ENCODE measurements at regions not wholly inside any gene's neighbourhood (a gene's known extent, or its start where the extent isn't known, plus 50 kb on each side); places are given as distances from the start of the nearest gene placed in this dataset.
"Not testable (repeated sequence)": the region's sequence is repeated elsewhere in the genome, so short reads cannot be mapped to it uniquely, and the experiment has no call there.

DNA sequence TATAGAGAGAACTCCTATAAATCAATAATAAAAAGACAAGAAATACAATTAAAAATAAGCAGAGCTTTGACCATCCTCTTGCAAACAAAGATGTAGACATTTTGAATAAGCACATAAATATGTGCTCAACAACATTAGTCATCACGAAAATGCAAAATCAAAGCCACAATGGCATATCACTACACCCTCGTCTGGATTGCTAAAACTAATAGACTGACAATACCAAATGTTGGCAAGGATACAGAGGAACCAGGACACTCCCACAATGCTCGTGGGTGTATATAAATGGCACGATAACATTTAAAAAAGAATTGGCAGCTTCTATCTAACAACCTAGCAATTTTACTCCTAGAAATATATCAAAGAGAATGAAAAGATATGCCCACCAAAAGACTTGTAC, 530.8 kb downstream of the HAPSTR1 start:
- no peak for ATAC-seq
- intact Hi-C loops (cut with DNase I), result no loop called here
- DNase-seq, result no peak

DNA sequence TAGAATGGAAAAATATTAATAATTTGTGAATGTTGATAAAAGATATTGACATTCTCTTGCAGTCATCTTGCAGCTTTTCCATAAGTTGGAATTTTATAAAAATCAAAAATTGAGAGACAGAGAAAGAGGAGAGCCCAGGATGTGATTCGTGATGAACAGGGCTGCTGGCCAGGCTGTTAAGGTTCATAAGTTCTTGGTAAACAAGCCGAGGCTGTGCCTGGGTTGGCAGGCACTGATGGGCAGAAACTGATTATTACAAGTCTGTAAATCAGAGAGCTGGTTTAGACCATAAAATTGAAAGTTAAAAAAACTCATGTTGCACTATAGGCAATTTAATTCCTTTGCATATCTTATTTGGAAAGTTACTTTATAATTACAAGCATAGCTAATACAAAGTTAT, 533.7 kb downstream of the HAPSTR1 start:
- DNase-seq (no peak), ATAC-seq (no peak)
- intact Hi-C loops (cut with DNase I), result no loop called here

DNA sequence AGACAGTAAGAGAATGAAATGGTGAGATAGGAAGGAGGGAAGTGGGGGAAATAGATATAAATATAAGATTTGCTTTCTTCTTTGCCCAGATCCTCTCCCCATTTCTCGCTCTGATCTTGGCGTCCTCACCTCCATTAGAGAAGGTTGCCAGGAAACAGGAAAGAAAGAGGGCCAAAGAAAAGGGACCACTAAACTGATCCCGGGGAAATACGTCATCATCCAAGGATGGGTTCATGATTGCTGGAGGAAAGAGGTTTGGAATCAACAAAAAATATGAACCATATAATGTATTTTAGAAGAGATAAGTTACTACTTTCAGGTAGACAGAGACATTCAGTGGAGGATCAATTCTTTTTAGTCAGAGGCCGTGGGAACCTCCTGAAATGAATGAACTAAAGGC, 536.0 kb downstream of the HAPSTR1 start:
- no peak for DNase-seq
- no peak for ATAC-seq
- intact Hi-C loops (cut with DNase I), result no loop called here

DNA sequence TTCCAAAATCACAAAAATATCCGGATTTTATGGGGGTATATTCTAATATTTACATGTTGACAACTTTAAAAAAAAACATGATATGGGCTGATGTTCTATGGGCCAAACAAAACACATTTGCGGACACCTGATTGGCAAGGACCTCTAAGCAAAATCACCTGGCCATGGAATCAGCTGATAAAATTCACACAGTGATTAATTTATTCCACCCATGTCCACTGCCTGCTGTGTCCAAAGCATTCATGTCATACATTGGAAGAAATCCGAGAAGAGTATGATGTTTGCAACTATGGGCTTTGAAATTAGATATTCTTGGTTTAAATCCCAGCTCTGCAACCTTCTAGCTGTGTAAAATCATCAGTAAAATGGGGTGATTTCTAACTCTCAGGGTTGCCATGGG, 538.7 kb downstream of the HAPSTR1 start:
- no peak for DNase-seq
- no peak for ATAC-seq
- intact Hi-C loops (cut with DNase I), result no loop called here

DNA sequence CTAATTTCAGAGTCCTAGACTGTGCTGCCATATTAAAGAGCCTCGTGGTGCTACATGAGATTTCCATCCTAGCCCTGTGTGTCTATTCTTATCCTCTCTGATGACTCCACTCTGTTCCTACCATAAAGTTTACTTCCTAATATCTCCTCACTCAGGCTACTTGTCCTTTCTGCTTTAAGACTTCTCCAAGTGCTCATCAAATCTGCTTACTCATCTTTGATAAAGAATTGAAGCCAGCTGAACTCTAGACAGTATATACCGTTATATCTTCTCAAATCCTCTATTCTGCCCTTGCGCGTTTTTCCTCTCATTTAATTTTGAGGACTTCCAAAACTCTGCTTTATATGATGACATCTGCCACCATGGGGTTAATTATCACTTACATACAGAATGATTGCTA, 539.5 kb downstream of the HAPSTR1 start:
- ATAC-seq (no peak), DNase-seq (no peak)
- intact Hi-C loops (cut with DNase I), result no loop called here

DNA sequence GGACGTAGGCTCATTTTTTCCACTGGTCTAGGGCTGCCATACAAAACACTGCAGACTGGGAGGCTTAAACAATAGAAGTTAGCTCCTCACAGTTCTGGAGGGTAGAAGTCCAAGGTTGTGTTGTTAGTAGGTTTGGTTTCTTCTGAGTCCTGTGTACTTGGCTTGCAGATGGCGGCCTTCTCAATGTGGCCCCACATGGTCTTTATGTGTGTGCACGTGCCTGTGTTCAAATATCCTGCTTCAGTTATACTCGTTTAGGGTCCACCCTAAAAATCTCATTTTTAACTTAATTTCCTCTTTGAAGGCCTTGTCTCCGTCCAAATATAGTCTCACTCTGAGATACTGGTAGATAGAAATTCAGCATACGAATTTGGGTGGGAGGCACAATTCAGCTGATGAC, 542.4 kb downstream of the HAPSTR1 start:
- DNase-seq, result no peak
- ATAC-seq, result no peak
- intact Hi-C loops (cut with DNase I), result no loop called here

DNA sequence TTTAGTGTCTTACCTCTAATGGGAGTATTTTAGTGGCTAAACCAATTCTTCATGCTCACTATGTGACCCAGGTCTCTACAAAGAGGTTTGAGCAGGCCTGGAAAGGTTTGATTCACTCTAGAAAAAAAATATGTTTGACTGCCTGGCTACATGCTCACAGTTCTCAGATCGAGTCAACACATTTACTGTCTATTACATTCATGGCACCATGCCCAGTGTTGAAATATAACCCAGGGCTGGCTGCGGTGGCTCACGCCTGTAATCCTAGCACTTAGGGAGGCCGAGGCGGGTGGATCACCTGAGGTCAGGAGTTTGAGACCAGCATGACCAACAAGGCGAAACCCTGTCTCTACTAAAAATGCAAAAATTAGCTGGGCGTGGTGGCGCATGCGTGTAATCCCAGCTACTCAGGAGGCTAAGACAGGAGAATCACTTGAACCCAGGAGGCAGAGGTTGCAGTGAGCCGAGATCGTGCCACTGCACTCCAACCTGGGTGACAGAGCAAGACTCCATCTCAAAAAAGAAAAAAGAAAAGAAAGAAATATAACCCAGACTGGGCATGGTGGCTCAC, 543.8 kb downstream of the HAPSTR1 start:
- DNase-seq; intact Hi-C loops (cut with DNase I); ATAC-seq: not testable (repeated sequence)

DNA sequence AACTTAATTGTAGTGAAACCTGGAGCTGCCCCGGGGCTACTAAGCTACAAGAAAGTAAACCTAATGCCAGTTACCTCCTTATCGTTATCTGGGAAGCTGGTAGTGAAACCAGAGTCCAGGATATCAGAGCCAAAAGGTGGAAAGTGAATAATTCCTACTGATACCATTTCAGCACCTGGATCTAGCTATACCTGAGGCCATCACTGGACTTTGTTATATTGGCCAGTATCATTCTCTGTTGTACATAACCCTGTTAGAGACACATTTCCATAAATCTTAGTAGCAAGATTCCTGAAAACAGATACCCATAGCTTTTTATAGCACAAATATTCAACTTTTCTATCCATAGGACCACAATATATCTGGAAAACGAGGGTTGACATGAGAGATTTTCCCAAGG, 538.0 kb downstream of the GRIN2A start:
- DNase-seq (no peak), ATAC-seq (no peak)
- intact Hi-C loops (cut with DNase I), result loop anchor here in 1 of 2 donors (10.0 kb wide), 1 partner anchor 541 kb away; the partner anchor contains the start of gene GRIN2A

DNA sequence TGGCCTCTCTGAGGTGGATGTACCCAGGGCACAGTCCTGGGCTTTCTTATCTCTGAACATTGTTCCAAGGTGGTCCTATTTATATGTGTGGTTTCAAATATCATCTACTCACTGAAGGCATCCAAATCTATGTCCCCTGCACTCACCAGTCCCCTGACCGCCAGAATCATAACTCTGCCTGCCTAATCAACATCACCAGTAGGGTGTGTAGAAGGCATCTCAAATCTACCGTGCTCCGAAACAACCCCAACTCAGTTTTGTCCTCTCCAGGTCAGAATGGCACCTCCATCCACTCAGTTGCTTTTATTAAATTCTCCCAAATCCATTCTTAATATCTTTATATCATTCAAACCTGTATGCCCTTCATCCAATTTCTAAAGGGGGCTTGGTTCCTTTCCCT, 536.3 kb downstream of the GRIN2A start:
- intact Hi-C loops (cut with DNase I), result loop anchor here (5.0 to 10.0 kb wide), 2 partner anchors 536 to 539 kb away; partner anchors contain the start of gene GRIN2A (in 2 of the 2)
- no peak for ATAC-seq
- DNase-seq, result no peak

DNA sequence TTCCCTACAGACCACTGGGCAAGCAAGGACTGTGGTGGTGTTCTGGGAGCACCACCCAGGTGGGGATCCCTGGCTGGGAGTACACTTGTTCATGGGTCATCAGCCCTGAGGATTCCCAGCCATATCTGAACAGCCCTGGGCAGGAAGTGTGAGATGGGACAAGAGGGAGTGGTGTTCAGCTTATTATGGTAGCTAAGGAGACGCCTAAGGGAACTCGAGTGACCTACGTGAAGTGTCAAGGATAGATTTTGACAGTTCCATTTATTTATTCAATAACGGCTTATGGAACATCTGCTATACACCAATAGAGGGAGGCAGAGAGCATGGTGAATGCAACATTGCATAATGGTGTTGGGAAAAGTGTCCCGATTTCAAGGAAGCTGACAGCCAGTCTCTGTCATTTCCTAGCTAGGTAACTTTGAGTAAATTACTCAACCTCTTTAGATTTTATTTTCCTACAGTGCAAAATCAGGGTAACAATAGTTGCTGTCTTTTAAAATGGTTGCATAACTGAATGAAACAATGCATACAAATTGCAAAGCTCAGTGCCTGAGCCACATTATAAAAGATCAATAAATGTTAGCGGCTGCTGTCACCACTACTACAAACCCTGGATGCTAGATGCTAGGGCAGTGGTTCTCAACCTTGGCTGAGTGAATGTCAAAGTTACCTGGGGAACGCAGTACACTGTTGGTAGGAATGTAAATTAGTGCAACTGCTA, 534.1 kb downstream of the GRIN2A start:
- intact Hi-C loops (cut with DNase I), result loop anchor here (5.0 to 10.0 kb wide), 2 partner anchors 534 to 537 kb away; partner anchors contain the start of gene GRIN2A (in 2 of the 2)
- ATAC-seq (peak; percentile 53 to 77), DNase-seq (no peak)

DNA sequence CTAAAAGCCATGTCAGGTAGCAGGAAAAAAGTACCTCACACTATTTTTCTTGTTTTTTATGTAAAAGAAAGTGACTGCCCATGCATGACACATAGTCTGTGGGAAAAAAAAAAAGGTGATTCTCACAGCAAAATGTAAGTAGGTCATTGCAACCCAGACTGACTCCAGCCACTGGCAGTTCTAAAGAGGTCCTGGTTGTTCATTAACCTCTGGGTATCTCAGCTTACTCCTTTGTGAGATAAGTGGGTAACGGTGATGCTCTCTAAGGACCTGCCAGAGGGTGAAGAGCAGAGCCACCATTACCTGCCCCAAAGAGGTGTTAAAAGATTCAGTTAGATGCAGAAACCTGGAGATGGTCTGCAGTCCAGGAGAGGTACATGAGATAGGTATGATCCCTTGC, 531.9 kb downstream of the GRIN2A start:
- DNase-seq (no peak), ATAC-seq (no peak)
- intact Hi-C loops (cut with DNase I), result no loop called here

DNA sequence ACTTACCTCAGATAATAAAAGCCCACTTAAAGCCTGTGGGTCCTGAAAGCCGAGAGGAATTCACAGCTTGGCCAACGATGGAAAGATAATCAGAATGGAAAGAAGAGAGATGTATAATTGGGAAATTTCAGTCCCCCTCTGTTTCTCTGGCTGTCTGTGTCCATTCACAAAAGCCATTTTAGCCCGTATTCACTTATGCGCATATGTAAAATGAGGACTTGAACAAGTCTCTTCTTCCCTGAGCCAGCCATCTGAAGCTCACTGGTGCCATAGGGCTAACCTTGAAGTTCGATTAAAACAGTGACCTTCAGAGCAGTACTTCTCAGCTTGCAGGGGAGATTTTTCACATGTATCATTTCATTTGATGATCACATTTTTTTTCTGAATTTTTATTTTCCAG, 527.2 kb downstream of the GRIN2A start:
- intact Hi-C loops (cut with DNase I), result no loop called here
- ATAC-seq, result no peak
- no peak for DNase-seq

DNA sequence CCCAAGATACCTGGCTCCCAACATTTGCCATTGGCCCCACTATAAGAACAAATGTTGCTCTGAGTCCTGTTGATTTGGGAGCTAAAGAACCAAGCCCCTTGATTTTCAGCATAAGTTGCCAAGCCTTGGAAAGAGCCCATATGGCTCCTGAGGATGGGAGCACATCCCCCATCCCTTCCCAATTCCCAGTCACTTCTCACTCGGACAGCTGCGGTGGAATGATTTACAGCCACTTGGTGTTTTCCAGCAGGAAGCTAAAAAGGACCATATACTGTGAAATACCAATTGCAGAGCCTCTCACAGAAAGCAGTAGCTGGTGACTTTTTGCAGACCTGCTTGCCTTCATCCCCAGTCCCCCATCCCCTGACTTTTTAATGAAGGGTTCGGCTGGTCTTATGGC, 524.6 kb downstream of the GRIN2A start:
- DNase-seq, result no peak
- no peak for ATAC-seq
- intact Hi-C loops (cut with DNase I), result no loop called here

DNA sequence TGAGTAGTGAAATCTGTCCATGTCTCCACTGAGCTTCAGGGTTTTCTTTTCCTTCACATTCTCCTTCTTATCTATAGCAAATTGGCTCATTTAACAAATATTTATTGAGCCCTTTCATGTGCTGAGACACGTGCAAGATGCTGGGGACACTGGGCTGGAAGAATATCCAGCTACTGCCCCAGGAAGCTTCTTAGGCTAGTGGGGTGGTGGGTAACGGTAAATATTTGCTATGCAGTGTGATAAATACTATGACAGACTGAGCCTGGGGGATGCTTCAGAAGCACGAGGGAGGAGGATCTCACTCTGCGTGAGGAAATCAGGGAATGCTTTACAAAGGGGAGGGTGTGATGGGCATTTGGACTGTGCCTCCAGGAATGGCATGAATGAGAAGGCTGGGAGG, 524.1 kb downstream of the GRIN2A start:
- DNase-seq (no peak), ATAC-seq (no peak)
- intact Hi-C loops (cut with DNase I), result no loop called here

DNA sequence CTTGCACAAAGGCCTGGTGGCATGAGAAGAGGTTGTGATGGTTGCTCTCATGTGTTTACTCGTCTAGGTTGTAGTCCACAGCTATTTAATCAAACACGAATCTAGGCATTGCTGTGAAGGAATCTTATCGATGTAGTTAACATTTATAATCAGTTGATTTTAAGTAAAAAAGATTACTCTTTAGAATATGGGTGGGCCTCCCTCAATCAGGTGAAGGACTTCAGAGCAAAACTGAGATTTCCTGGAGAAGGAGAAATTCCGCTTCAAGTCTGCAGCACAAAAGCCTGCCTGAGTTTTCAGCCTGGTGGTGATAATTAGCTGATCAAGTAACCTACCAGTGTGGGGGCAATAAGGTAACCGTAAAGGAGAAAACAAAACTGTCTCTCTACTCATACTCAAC, 523.6 kb downstream of the GRIN2A start:
- intact Hi-C loops (cut with DNase I), result no loop called here
- ATAC-seq (no peak), DNase-seq (no peak)

DNA sequence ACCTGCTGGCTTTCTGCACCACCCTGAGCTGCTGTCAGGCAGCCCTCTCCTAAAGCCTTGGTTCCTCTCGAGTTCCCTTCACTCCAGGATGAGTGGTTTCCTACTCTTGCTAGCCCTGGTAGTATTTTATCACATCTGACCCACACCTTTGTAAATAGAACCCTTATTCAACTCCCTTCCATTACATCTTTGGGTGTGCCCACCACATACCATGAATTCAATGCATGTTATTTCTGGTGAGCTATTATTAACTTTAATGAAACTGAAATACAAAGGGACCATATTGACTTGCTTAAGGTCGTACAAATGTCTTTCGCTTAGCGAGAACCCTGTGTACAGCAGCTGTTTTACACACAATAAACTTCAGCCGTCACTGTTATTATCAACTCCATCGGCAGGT, 521.3 kb downstream of the GRIN2A start:
- DNase-seq (no peak), ATAC-seq (no peak)
- intact Hi-C loops (cut with DNase I), result no loop called here

DNA sequence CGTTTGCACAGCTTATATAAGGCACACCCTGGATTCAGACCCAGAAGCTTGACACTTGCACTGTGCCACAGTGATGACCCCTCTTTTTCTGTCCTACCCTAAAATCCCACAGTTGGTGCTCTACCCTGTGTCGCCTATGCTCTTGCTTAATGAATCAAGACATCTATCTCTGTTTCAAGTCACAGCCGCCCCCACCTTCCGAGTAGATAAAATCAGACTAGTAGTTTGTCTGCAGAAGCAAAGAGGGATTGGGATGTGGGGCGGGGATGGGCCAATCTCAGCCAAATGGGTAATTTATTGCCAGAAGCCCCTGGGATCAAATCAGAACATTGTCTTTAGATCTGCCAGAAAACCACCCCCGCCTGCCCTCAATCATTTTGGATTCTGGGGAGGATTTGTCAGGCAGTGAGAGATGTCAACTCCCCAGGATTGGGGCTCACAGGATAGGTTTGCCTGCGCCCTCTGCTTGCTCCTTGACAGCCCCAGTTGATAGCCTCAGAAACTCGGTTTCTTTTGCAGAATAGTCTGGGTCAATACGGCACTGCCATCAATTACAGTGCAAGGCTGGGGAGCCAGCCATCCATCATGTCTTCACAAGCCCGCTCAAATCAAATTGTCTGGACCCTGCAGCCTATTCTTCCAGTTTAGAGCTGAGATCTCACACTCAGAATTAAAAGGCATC, 520.8 kb downstream of the GRIN2A start:
- intact Hi-C loops (cut with DNase I), result no loop called here
- ATAC-seq, result no peak
- DNase-seq, result no peak

DNA sequence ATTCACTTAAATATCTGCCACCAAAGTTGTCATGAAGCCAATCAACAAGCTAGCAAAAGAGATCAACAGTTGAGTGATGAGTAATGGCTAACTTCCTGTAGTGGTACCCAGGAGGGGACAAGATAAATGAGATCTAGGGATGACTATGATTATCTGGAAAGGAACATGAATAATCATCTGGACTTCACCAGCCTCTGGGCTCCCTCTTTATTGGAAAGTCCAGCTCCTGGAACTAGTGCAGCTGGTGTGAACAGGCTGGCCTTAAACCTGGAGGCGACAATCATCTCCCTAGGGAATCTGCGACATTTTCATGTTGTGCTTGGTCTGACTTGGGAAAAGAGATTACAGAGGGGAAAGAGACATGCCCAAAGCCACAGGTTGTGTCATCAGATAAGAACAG, 518.6 kb downstream of the GRIN2A start:
- intact Hi-C loops (cut with DNase I), result no loop called here

DNA sequence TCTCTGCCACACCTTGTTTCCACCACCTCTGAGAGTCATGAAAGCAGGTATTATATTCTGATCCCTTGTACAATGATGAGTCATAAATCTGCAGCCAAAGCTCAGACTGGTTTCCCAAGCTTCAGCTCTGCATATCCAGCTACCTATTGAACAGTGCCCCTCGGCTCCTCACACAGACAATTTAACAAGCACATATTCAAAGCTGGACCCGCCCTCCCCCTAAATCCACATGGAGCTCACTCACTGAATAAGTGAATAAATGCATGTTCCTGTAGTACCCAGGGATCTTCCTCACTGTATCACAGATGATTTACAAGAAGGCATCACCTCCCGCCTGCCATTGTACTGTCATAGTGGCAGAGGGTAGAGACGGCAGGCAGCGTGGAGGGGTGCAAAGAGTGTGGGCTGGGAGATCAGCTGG, 516.4 kb downstream of the GRIN2A start:
- no peak for ATAC-seq
- intact Hi-C loops (cut with DNase I), result no loop called here
- no peak for DNase-seq

More for the DNA sequence above, 518.6 kb downstream of the GRIN2A start:
- ATAC-seq, result no peak
- DNase-seq, result no peak

DNA sequence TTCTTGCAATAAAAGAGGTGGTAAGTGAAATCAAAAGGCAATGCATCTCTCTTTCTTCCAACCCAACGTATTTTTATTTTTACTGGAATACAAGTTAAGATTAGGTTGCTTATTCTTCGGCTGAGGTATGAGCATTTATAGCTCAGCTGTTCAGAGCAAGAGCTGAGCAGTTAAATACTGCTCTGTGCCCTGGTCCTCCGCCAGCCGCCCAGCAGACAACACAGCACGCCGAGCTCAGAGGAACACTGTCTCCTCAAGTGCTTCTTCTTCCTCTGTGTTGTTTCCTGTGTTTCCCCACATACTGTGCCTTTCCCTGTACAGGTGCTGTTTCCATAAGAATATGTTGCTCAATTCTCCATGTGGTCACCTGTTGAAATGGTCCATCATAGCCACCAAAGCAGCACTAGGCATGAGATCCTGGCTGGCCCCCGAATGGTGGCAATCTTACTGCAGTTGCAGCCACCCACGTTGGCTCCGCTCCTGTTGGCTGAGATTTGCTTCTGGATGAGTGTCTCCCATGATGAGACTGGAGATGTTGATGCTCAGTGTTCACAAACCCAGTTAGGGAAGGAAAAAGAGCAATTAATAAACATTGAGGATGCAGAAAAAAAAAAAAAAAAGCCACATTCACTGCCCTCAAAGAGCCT, 515.3 kb downstream of the GRIN2A start:
- no peak for DNase-seq
- no peak for ATAC-seq
- intact Hi-C loops (cut with DNase I), result no loop called here
